NCI-H345 (cell line): ENCODE measurements at regions not wholly inside any gene's neighbourhood (a gene's known extent, or its start where the extent isn't known, plus 50 kb on each side); places are given as distances from the start of the nearest gene placed in this dataset.
"Not testable (repeated sequence)": the region's sequence is repeated elsewhere in the genome, so short reads cannot be mapped to it uniquely, and the experiment has no call there.

Source experiments
- DNase-seq: peaks from one replicate; lab custom pipeline; 2025; lab: John Stamatoyannopoulos, UW

- no peak for DNase-seq
Measured at GRCh38 chr6:14754751-14755513, 490.9 kb upstream of the JARID2 start.

DNA sequence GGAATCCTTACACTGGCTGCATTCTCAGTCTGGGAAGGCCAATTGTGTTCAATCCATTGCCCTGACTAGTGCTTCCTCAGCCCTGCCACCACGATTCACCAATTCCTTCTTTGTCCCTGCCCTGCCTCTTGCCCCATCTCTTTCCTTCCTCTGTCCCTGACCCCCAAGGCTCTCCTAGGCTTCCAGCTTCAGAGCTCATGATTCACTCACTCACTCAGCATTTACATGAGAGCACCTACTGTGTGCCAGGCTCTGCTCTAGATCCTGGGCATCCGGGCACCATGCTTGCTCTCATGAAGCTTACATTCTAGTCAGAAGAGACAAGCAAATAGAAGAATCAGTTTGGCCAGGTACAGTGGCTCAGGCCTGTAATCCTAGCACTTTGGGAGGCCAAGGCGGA, 489.5 kb upstream of the JARID2 start:
- DNase-seq: no peak

GRCh38 chr6:14757014-14757413, 488.9 kb upstream of the JARID2 start:
- DNase-seq: no peak

DNA sequence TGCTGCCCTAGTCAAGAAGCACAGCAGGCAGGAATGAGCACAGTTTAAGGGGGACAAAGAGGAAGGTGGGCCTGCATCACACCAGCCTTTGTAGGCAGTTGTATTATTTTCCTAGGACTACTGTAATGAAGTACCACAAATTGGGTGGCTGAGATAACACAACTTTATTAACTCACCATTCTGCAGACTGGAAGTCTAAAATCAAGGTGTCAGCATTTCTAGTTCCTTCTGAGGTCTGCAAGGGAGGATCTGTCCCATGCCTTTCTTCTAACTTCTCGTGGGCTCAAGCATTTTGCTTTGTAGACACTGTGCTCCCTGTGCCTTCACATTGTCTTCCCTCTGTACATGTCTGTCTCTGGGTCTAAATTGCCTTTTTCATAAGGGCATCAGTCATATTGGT, 488.5 kb upstream of the JARID2 start:
- no peak for DNase-seq

DNA sequence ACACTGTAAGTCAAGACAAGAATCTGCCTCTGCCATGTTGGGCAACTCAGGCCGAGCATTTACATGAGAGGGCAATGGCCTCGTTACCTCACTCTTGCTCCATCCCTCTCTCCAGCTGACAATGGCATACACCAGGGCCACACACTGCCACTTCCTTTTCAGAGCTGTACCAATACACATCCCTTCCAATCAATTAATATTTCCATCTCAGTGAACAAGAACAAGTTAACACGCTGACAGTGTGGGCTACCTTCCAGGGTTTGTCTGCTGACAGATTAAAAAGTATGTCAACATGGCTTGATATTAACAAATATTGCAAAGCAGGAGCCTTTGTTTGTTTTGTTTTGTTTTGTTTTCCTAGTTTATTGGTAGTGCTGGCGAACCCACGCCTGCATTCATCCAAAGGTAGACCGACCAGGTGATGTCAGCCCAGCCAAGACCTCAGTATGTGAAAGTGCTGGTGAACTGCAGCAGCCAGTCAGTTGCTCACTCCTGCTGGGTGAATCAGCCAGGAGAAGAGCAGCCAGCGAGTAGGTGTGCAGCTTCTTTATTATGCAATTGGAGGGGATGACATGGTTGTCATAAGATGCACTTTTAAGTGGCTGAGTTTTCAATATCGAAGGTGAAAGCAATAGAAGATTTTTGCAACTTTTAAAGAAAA, 487.3 kb upstream of the JARID2 start:
- DNase-seq: peak; percentile 32

- DNase-seq: no peak
Measured at GRCh38 chr6:14759976-14760672, 485.7 kb upstream of the JARID2 start.

DNA sequence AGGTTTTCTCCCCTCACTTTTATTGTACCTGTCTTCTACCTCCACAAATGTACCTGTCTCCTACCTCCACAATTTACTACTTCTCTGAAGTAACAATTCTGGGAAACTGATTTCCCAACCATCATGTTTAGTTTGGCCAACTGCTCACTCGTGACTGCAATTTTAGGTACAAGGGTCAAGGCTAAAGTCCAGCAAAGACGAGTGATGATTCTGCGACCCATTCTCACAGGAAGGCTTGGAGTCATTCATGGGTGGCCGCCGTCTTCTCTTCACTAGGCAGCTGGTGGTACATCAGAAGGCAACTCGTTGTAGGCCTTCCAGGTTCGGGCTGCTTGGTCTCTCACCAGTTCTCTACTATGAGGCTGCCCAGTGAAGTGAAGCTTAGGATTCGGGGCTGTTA, 483.8 kb upstream of the JARID2 start:
- no peak for DNase-seq

- DNase-seq: no peak
Measured at GRCh38 chr6:14763139-14763538, 482.7 kb upstream of the JARID2 start.

DNA sequence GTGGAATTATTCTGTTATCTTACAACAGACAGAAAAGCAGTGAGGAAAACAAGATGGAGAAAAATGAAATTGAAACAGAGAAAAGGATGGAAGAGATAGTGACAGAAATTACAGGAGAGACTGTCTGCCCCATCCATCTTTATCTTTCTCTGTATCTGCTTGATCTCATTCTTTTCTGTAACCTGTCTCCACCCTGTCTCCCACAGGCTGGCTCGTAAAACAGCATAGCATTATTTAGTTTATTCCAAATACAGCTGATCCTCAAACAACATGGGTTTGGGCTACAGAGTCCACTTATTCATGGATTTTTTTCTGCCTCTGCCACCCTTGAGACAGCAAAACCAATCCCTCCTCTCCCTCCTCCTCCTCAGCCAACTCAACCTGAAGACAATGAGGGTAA, 482.3 kb upstream of the JARID2 start:
- no peak for DNase-seq

- DNase-seq: no peak
Measured at GRCh38 chr6:14765106-14765505, 480.8 kb upstream of the JARID2 start.

GRCh38 chr6:14765721-14766390, 480.0 kb upstream of the JARID2 start:
- no peak for DNase-seq

GRCh38 chr6:14766391-14766994, 479.4 kb upstream of the JARID2 start:
- DNase-seq: no peak

GRCh38 chr6:14767226-14767625, 478.6 kb upstream of the JARID2 start:
- no peak for DNase-seq

- DNase-seq: no peak
Measured at GRCh38 chr6:14770040-14770439, 475.8 kb upstream of the JARID2 start.

DNA sequence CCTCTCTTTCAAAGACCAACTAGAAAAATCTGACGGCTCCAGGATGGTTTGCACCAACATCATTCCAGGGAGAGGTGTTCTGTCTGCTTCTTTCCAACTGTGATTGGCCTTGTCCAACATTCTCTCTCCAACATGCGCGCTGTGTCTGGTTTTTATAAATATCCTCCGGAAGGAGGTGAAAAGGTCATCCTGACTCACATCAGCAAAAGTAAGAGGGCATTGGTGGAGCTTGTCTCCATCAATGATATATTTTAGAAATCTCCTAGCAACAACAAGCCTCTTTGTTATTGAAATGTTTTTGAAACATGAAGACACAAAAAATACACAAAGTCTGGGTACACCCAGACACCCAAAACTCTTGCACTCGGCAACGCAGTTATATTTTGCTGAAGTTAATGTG, 475.3 kb upstream of the JARID2 start:
- no peak for DNase-seq

GRCh38 chr6:14771016-14771415, 474.9 kb upstream of the JARID2 start:
- DNase-seq: no peak

GRCh38 chr6:14772188-14772587, 473.7 kb upstream of the JARID2 start:
- no peak for DNase-seq

- peak; percentile 26 for DNase-seq
Measured at GRCh38 chr6:14775528-14775927, 470.3 kb upstream of the JARID2 start.

- DNase-seq: no peak
Measured at GRCh38 chr6:14776307-14776706, 469.6 kb upstream of the JARID2 start.

DNA sequence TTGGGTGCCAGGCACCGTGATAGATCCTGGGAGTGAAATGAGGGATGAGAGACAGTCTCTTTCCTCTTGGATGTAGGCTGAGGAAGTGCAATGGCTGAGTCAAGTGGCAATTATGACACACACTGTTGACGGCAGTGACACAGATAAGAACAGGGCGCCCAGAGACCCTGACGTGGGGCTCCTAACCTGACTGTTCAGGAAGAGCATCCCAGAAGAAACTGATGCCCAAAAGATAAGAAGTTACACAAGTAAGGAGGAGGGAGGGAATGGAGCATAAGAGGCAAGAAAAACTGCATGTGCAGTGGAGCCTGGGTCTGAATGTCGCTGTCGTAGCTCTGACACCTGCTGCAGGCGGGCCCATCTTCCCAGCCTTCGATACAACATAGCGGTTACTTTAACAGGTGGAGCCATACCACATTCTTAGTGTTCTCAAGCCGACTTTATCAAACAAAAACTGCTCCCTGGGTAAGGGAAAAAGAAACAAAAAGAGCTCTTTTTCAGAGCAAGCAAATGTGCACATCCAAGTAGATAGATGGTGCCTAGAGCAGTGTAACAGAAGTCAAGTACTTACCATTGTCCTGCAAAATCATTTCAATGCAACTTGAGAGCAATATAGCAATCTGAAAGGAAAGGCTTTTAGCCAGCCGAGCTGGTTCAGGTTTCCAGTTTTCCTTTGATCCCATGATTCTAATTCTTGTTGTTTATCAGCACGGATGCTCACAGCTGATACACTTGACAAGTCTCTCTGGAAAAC, 463.9 kb upstream of the JARID2 start:
- no peak for DNase-seq

GRCh38 chr6:14782921-14783464, 462.9 kb upstream of the JARID2 start:
- not testable (repeated sequence) for DNase-seq
